Progenitor cell of endocrine pancreas (in vitro differentiated cells): ENCODE measurements at regions not wholly inside any gene's neighbourhood (a gene's known extent, or its start where the extent isn't known, plus 50 kb on each side); places are given as distances from the start of the nearest gene placed in this dataset.

Experiments
- DNase-seq: peaks from one replicate; pipeline ENCODE4 v3.0.0; 2021; ENCODE audit warnings: low spot score; ENCODE audit not compliant: unreplicated experiment
- H3K27ac Mint-ChIP-seq: 2 replicates; pipeline ENCODE4 v1.8.0; 2021; ENCODE audit warnings: mild to moderate bottlenecking, moderate library complexity, mixed read lengths
- H3K27me3 Mint-ChIP-seq: 2 replicates; pipeline ENCODE4 v1.8.0; 2021; ENCODE audit warnings: mixed read lengths
- H3K36me3 Mint-ChIP-seq: 2 replicates; pipeline ENCODE4 v1.8.0; 2022; ENCODE audit warnings: mixed read lengths; ENCODE audit not compliant: insufficient read depth
- H3K4me1 Mint-ChIP-seq: 2 replicates; pipeline ENCODE4 v1.8.0; 2021; ENCODE audit warnings: low read depth, mixed read lengths
- H3K4me3 Mint-ChIP-seq: 2 replicates; pipeline ENCODE4 v1.8.0; 2021; ENCODE audit warnings: low read depth, mild to moderate bottlenecking, moderate library complexity, mixed read lengths
- H3K9me3 Mint-ChIP-seq: 2 replicates; pipeline ENCODE4 v1.8.0; 2021; ENCODE audit warnings: low read depth, mixed read lengths
- CTCF ChIP-seq: fragments of 200-600 bp; sonication (generic); IDR thresholded peaks from one replicate; pipeline ENCODE4 v1.5.0; 2021; ENCODE audit warnings: antibody characterized with exemption, mild to moderate bottlenecking; ENCODE audit not compliant: unreplicated experiment

- Mint-ChIP-seq H3K27ac (no peak overlapping the region), H3K9me3 (peaks cover 3% of the 10 kb centered on the region), H3K36me3 (no peaks in the 10 kb centered on the region), H3K4me1 (no peaks in the 10 kb centered on the region), H3K4me3 (no peak overlapping the region), H3K27me3 (peaks cover 3% of the 10 kb centered on the region)
- no peak for DNase-seq
- TF ChIP-seq CTCF: no peak
Observed at GRCh38 chr2:173672573-173673340, 292.4 kb downstream of the SP3 start.

GRCh38 chr2:173673640-173674039 is 291.5 kb downstream of the SP3 start:
- DNase-seq: no peak
- Mint-ChIP-seq H3K27ac (no peak overlapping the region), H3K4me1 (no peaks in the 10 kb centered on the region), H3K4me3 (no peak overlapping the region), H3K36me3 (no peaks in the 10 kb centered on the region), H3K9me3 (peaks cover 3% of the 10 kb centered on the region), H3K27me3 (peaks cover 3% of the 10 kb centered on the region)
- TF ChIP-seq CTCF: no peak

- H3K27ac Mint-ChIP-seq: no peak overlapping the region
- peaks cover 3% of the 10 kb centered on the region for H3K27me3 Mint-ChIP-seq
- no peak for TF ChIP-seq CTCF
- no peak overlapping the region for H3K4me3 Mint-ChIP-seq
- no peaks in the 10 kb centered on the region for H3K36me3 Mint-ChIP-seq
- no peaks in the 10 kb centered on the region for H3K4me1 Mint-ChIP-seq
- peaks cover 3% of the 10 kb centered on the region for H3K9me3 Mint-ChIP-seq
- no peak for DNase-seq
Observed at GRCh38 chr2:173676647-173677046, 288.5 kb downstream of the SP3 start.

GRCh38 chr2:173678186-173678585 is 287.0 kb downstream of the SP3 start:
- no peak for DNase-seq
- peaks cover 3% of the 10 kb centered on the region for H3K9me3 Mint-ChIP-seq
- TF ChIP-seq CTCF: no peak
- no peaks in the 10 kb centered on the region for H3K36me3 Mint-ChIP-seq
- no peak overlapping the region for H3K27ac Mint-ChIP-seq
- peaks cover 3% of the 10 kb centered on the region for H3K27me3 Mint-ChIP-seq
- H3K4me3 Mint-ChIP-seq: no peak overlapping the region
- no peaks in the 10 kb centered on the region for H3K4me1 Mint-ChIP-seq

- Mint-ChIP-seq H3K36me3 (no peaks in the 10 kb centered on the region), H3K27ac (no peak overlapping the region), H3K4me1 (no peaks in the 10 kb centered on the region), H3K9me3 (no peaks in the 10 kb centered on the region), H3K4me3 (no peak overlapping the region), H3K27me3 (peaks cover 5% of the 10 kb centered on the region)
- no peak for DNase-seq
- TF ChIP-seq CTCF: no peak
Observed at GRCh38 chr2:173680574-173680973, 284.6 kb downstream of the SP3 start.
